B cell (primary cell): ENCODE measurements at regions not wholly inside any gene's neighbourhood (a gene's known extent, or its start where the extent isn't known, plus 50 kb on each side); places are given as distances from the start of the nearest gene placed in this dataset.

Source experiments
- ATAC-seq: fragments of 200-7000 bp; cut with Tn5 transposase; one replicate; pipeline ENCODE4 v1.10.0; 2021; ENCODE audit warnings: low read depth, mild to moderate bottlenecking, moderate number of reproducible peaks, moderate library complexity
- CTCF ChIA-PET: fragments of 350-600 bp; sonication (Branson Sonifier 250); formaldehyde crosslinking; loops from one replicate; lab custom pipeline; 2021; ENCODE audit warnings: antibody characterized with exemption, inconsistent platforms; lab: Charles Lee
- POLR2A ChIA-PET: fragments of 350-600 bp; sonication (Branson Sonifier 250); formaldehyde crosslinking; loops from one replicate; lab custom pipeline; 2021; ENCODE audit warnings: antibody characterized with exemption; lab: Charles Lee
- DNase-seq: peaks from one replicate; pipeline ENCODE4 v3.0.0; 2013
- H2AFZ ChIP-seq: 2 replicates; pipeline ENCODE4 v1.6.1; 2012; ENCODE audit warnings: mild to moderate bottlenecking, low read depth, low read length; ENCODE audit not compliant: insufficient read depth, poor library complexity, severe bottlenecking
- H3K27ac ChIP-seq, 2 donors: 1 replicate in 1 of 2; 2 replicates in 1 of 2; pipeline ENCODE4 v1.5.1; 2012 to 2013; ENCODE audit warnings: low read length in 2 of 2, mild to moderate bottlenecking in 2 of 2, moderate library complexity in 1 of 2
- H3K27me3 ChIP-seq, 4 experiments: fragments of 200-600 bp in 1 of 4; sonication (generic) in 1 of 4; replicated peaks in 1 of 4; 1 replicate in 2 of 4; 2 replicates in 2 of 4; pipeline versions ENCODE4 v1.6.1 to v1.7.0; 2013 to 2016; ENCODE audit warnings: low read length in 3 of 4, mild to moderate bottlenecking in 2 of 4, mixed read lengths in 1 of 4, moderate library complexity in 1 of 4; ENCODE audit not compliant: insufficient read depth in 4 of 4, control insufficient read depth in 3 of 4; ENCODE audit errors: control extremely low read depth in 1 of 4
- H3K36me3 ChIP-seq, 2 experiments: replicated peaks in 1 of 2; 1 replicate in 1 of 2; 2 replicates in 1 of 2; pipeline versions ENCODE4 v1.6.1 to v1.7.1; 2013; ENCODE audit warnings: low read length in 1 of 2; ENCODE audit not compliant: insufficient read depth in 2 of 2, control insufficient read depth in 1 of 2; ENCODE audit errors: control extremely low read depth in 1 of 2, extremely low read depth in 1 of 2
- H3K4me1 ChIP-seq, 2 donors: fragments of 200-600 bp in 1 of 2; sonication (generic) in 1 of 2; 1 replicate in 1 of 2; 2 replicates in 1 of 2; pipeline versions ENCODE4 v1.5.1 to v1.6.1; 2013 to 2017; ENCODE audit warnings: low read length in 2 of 2; ENCODE audit not compliant: control insufficient read depth in 2 of 2, insufficient read depth in 2 of 2
- H3K4me2 ChIP-seq: replicated peaks from 2 replicates; pipeline ENCODE3; 2012; ENCODE audit warnings: mild to moderate bottlenecking, low read depth, low read length; ENCODE audit not compliant: poor library complexity, severe bottlenecking
- H3K4me3 ChIP-seq, 5 experiments: fragments of 200-600 bp in 1 of 5; sonication (generic) in 1 of 5; 1 replicate in 3 of 5; 2 replicates in 2 of 5; pipeline versions ENCODE4 v1.5.1 to v1.7.0; 2011 to 2016; ENCODE audit warnings: low read length in 4 of 5, mild to moderate bottlenecking in 4 of 5, low read depth in 2 of 5, control low read depth in 1 of 5, moderate library complexity in 1 of 5; ENCODE audit not compliant: insufficient read depth in 1 of 5; ENCODE audit errors: control extremely low read depth in 1 of 5, extremely low read depth in 1 of 5
- H3K79me2 ChIP-seq: fragments of 200-600 bp; sonication (generic); one replicate; pipeline ENCODE4 v1.6.0; 2016; ENCODE audit warnings: low read length; ENCODE audit not compliant: control insufficient read depth, insufficient read depth
- H3K9ac ChIP-seq: fragments of 200-600 bp; sonication (generic); 2 replicates; pipeline ENCODE4 v1.6.1; 2017; ENCODE audit warnings: mild to moderate bottlenecking, low read length, moderate library complexity
- H3K9me3 ChIP-seq, 3 donors: one replicate each; pipeline versions ENCODE4 v1.6.1 to v1.7.1; 2013; ENCODE audit warnings: low read length in 2 of 3; ENCODE audit not compliant: control insufficient read depth in 2 of 3, insufficient read depth in 1 of 3; ENCODE audit errors: control extremely low read depth in 1 of 3
- H4K20me1 ChIP-seq: 2 replicates; pipeline ENCODE4 v1.6.0; 2012; ENCODE audit warnings: mild to moderate bottlenecking, low read length; ENCODE audit not compliant: insufficient read depth, control insufficient read depth, poor library complexity, severe bottlenecking
- H3K27ac Mint-ChIP-seq: one replicate; pipeline ENCODE4 v1.8.0; 2021; ENCODE audit warnings: mixed read lengths
- H3K27me3 Mint-ChIP-seq: one replicate; pipeline ENCODE4 v1.8.0; 2021; ENCODE audit warnings: mixed read lengths
- H3K4me1 Mint-ChIP-seq: one replicate; pipeline ENCODE4 v1.8.0; 2021; ENCODE audit warnings: mixed read lengths
- H3K4me3 Mint-ChIP-seq: one replicate; pipeline ENCODE4 v1.8.0; 2021; ENCODE audit warnings: mixed read lengths
- H3K9me3 Mint-ChIP-seq: one replicate; pipeline ENCODE4 v1.8.0; 2022; ENCODE audit warnings: mixed read lengths; ENCODE audit not compliant: insufficient read depth
- EZH2 ChIP-seq: IDR thresholded peaks from 2 replicates; pipeline ENCODE4 v1.6.1; 2012; ENCODE audit warnings: borderline replicate concordance, low read depth, mild to moderate bottlenecking, moderate library complexity, low read length; ENCODE audit not compliant: insufficient read depth, poor library complexity, severe bottlenecking
- WGBS: methylation state at CpG from one replicate; pipeline ENCODE4 v1.1.5; 2013; ENCODE audit warnings: missing lambda C conversion rate; ENCODE audit not compliant: insufficient coverage; 5-methylcytosine and 5-hydroxymethylcytosine counted together
- intact Hi-C: fragments of 100-400 bp; cut with micrococcal nuclease; formaldehyde crosslinking; loops from one replicate; pipeline ENCODE4 v1.10.0; 2022
- TF ChIP-seq, protein P1 (sequence below): fragments of 200-600 bp; IDR thresholded peaks from one replicate; pipeline ENCODE4 v1.8.0; 2022; ENCODE audit warnings: antibody characterized with exemption, mild to moderate bottlenecking

GRCh38 chr1:10897321-10897980 lies 101.0 kb upstream of the CASZ1 start:
- H3K4me1 Mint-ChIP-seq: no peaks in the 10 kb centered on the region
- H3K27me3 ChIP-seq: peaks cover 0 to 6% (median 1%) of the 10 kb centered on the region in 4 experiments
- no peaks in the 10 kb centered on the region for H3K36me3 ChIP-seq
- no peaks in the 10 kb centered on the region for H3K4me1 ChIP-seq
- no peak overlapping the region for H3K4me3 ChIP-seq
- no peaks in the 10 kb centered on the region for H4K20me1 ChIP-seq
- H3K27ac ChIP-seq: no peak overlapping the region
- no peak for TF ChIP-seq EZH2
- TF ChIP-seq, protein P1, sequence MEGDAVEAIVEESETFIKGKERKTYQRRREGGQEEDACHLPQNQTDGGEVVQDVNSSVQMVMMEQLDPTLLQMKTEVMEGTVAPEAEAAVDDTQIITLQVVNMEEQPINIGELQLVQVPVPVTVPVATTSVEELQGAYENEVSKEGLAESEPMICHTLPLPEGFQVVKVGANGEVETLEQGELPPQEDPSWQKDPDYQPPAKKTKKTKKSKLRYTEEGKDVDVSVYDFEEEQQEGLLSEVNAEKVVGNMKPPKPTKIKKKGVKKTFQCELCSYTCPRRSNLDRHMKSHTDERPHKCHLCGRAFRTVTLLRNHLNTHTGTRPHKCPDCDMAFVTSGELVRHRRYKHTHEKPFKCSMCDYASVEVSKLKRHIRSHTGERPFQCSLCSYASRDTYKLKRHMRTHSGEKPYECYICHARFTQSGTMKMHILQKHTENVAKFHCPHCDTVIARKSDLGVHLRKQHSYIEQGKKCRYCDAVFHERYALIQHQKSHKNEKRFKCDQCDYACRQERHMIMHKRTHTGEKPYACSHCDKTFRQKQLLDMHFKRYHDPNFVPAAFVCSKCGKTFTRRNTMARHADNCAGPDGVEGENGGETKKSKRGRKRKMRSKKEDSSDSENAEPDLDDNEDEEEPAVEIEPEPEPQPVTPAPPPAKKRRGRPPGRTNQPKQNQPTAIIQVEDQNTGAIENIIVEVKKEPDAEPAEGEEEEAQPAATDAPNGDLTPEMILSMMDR: no peak
- ChIA-PET POLR2A (no interaction called here), CTCF (no interaction called here)
- no peaks in the 10 kb centered on the region for H3K9me3 Mint-ChIP-seq
- H3K4me3 Mint-ChIP-seq: no peak overlapping the region
- no peak overlapping the region for H3K27ac Mint-ChIP-seq
- WGBS: 85% methylated on average over 12 of the region's 13 CpGs
- H2AFZ ChIP-seq: no peak overlapping the region
- no peak overlapping the region for H3K4me2 ChIP-seq
- peaks cover 24% of the 10 kb centered on the region for H3K27me3 Mint-ChIP-seq
- H3K79me2 ChIP-seq: no peaks in the 10 kb centered on the region
- intact Hi-C loops: no loop called here
- DNase-seq (no peak), ATAC-seq (no peak)
- no peaks in the 10 kb centered on the region for H3K9me3 ChIP-seq
- H3K9ac ChIP-seq: no peak overlapping the region

- Mint-ChIP-seq H3K27ac (no peak overlapping the region), H3K4me3 (no peak overlapping the region), H3K4me1 (no peaks in the 10 kb centered on the region), H3K27me3 (peaks cover 23% of the 10 kb centered on the region), H3K9me3 (no peaks in the 10 kb centered on the region)
- ChIA-PET CTCF (no interaction called here), POLR2A (no interaction called here)
- Histone ChIP-seq H3K79me2 (no peaks in the 10 kb centered on the region), H3K27me3 (peaks cover 0 to 6% (median 1%) of the 10 kb centered on the region in 4 experiments), H3K9ac (no peak overlapping the region), H2AFZ (no peak overlapping the region), H3K36me3 (no peaks in the 10 kb centered on the region), H3K9me3 (no peaks in the 10 kb centered on the region), H3K4me3 (no peak overlapping the region), H4K20me1 (no peaks in the 10 kb centered on the region), H3K4me1 (no peaks in the 10 kb centered on the region), H3K27ac (no peak overlapping the region), H3K4me2 (no peak overlapping the region)
- no peak for DNase-seq
- intact Hi-C loops: no loop called here
- WGBS: 24% methylated on average over 13 of the region's 17 CpGs
- no peak for TF ChIP-seq EZH2
- TF ChIP-seq, protein P1: no peak
- ATAC-seq: no peak
Observed at GRCh38 chr1:10897981-10898728, 101.7 kb upstream of the CASZ1 start.
